ENCODE measurements at regions not wholly inside any gene's neighbourhood (a gene's known extent, or its start where the extent isn't known, plus 50 kb on each side); places are given as distances from the start of the nearest gene placed in this dataset.

DNA sequence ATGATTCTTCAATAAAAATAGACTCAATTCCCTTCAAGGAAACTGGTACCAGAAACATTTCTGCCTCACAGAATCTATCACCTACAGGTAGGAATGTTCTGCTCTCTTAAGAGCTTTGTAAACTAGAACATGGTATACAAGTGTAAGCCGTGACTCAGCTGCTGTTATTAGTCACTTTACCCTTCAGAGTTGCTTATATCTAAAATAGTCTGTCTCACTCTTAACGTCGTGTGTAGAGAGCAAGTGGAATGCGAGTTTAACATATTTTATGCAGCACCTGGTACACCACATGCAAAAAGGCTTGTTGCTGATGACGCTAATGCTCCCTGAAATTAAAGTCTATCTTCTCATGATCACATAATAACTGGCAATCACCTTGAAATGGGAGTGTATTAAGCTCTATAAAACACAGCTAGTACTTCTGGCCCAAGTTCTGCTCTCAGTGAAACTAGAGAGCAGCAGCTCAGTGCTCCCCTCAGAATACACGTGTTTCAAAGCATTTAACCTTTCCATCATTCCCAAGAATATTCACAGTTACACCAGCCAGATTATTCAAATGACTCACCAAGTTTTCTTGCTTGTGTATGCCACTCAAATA lies 420.0 kb downstream of the ZEB2 start:
- ChIA-PET POLR2A (no interaction called here), CTCF (no interaction called here)
- no peak overlapping the region for H3K27ac Mint-ChIP-seq
- no peaks in the 10 kb centered on the region for H3K27me3 Mint-ChIP-seq (ENCODE audit: low read depth)
- peaks cover 7% of the 10 kb centered on the region for H3K36me3 Mint-ChIP-seq (ENCODE audit: low read depth)
- no peaks in the 10 kb centered on the region for H3K4me1 Mint-ChIP-seq (ENCODE audit: low read depth)
- no peak overlapping the region for H3K4me3 Mint-ChIP-seq
- ATAC-seq (no peak), DNase-seq (no peak)
- peaks cover 8% of the 10 kb centered on the region for H3K9me3 Mint-ChIP-seq (ENCODE audit: insufficient read depth)

DNA sequence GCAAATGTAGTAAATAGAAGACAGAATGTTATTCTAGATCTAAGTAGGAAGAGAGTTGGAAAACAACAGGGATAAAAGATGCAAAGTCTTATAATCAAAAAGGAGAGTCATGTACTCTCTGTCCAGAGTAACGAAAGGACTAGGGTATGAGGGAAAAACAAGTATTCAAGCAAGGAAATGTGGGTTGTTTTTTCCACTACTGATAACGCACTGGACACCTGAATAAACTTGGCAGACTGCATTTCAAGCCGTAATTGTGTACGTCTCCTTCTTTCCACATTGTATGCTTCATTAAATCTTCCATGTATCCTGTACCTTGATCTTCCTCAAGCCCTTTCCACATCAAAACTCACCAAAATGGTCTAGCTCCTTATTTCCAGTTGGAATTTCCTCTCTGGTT lies 420.6 kb downstream of the ZEB2 start:
- ChIA-PET POLR2A (no interaction called here), CTCF (no interaction called here)
- H3K4me3 Mint-ChIP-seq = no peak overlapping the region
- peaks cover 8% of the 10 kb centered on the region for H3K36me3 Mint-ChIP-seq (ENCODE audit: low read depth)
- no peaks in the 10 kb centered on the region for H3K27me3 Mint-ChIP-seq (ENCODE audit: low read depth)
- no peaks in the 10 kb centered on the region for H3K4me1 Mint-ChIP-seq (ENCODE audit: low read depth)
- peaks cover 14% of the 10 kb centered on the region for H3K9me3 Mint-ChIP-seq (ENCODE audit: insufficient read depth)
- DNase-seq = no peak
- H3K27ac Mint-ChIP-seq = no peak overlapping the region
- ATAC-seq = no peak

DNA sequence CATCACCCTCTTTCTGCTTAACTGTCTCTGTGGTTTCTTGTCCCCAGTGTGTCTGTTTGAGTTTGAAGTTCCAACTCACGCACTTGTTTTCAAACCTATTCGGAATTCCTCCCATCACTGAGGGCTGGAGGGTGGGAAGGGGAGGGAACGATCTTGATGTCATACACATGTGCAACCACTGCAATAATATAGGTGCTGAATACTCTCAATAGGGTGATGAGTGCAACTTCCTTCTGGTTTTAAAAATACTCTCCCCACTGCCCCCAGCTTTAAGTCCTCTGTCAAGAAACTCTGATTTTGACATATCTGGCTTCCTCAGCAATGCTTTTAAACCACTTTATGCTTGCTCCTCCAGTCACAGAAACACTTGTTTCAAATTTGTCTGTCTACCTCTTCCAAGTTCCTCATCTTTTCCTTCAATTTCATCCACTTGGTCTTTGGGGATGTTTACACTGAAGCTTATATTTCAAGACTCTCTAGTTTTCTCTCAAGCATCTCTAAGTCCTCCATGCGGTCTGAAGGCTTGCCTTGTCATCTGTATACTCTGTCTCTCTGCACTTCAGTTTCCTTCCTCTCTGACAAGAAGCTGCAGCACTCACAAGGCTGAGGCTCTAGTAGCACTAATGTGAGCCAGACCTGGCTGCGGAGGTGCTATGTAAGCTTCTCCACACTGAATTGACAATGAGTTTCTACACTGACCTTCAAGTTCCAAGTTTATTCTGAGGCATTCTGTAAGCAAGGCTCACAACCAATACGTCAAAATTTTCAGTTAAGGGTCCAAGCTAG lies 422.3 kb downstream of the ZEB2 start:
- Mint-ChIP-seq H3K4me3 (no peak overlapping the region), H3K27ac (no peak overlapping the region), H3K36me3 (ENCODE audit: low read depth) (peaks cover 8% of the 10 kb centered on the region), H3K9me3 (ENCODE audit: insufficient read depth) (peaks cover 20% of the 10 kb centered on the region), H3K27me3 (ENCODE audit: low read depth) (no peaks in the 10 kb centered on the region), H3K4me1 (ENCODE audit: low read depth) (no peaks in the 10 kb centered on the region)
- ATAC-seq (no peak), DNase-seq (no peak)
- POLR2A ChIA-PET = no interaction called here
- CTCF ChIA-PET = no interaction called here

GRCh38 chr2:144096531-144096930 lies 423.4 kb downstream of the ZEB2 start:
- DNase-seq (no peak), ATAC-seq (no peak)
- Mint-ChIP-seq H3K27ac (no peak overlapping the region), H3K36me3 (ENCODE audit: low read depth) (peaks cover 8% of the 10 kb centered on the region), H3K9me3 (ENCODE audit: insufficient read depth) (peaks cover 20% of the 10 kb centered on the region), H3K4me3 (no peak overlapping the region), H3K27me3 (ENCODE audit: low read depth) (no peaks in the 10 kb centered on the region), H3K4me1 (ENCODE audit: low read depth) (no peaks in the 10 kb centered on the region)
- POLR2A ChIA-PET = no interaction called here
- CTCF ChIA-PET = no interaction called here

GRCh38 chr2:144094408-144095151 lies 425.3 kb downstream of the ZEB2 start:
- ATAC-seq = no peak
- CTCF ChIA-PET = no interaction called here
- no peaks in the 10 kb centered on the region for H3K4me1 Mint-ChIP-seq (ENCODE audit: low read depth)

GRCh38 chr2:144091622-144092021 lies 428.3 kb downstream of the ZEB2 start:
- Mint-ChIP-seq H3K36me3 (ENCODE audit: low read depth) (peaks cover 8% of the 10 kb centered on the region), H3K4me3 (no peak overlapping the region), H3K27me3 (ENCODE audit: low read depth) (no peaks in the 10 kb centered on the region), H3K27ac (no peak overlapping the region), H3K9me3 (ENCODE audit: insufficient read depth) (peaks cover 20% of the 10 kb centered on the region), H3K4me1 (ENCODE audit: low read depth) (no peaks in the 10 kb centered on the region)
- POLR2A ChIA-PET = no interaction called here
- ATAC-seq (no peak), DNase-seq (no peak)
- CTCF ChIA-PET = no interaction called here

More at GRCh38 chr2:144094408-144095151, 425.3 kb downstream of the ZEB2 start:
- Mint-ChIP-seq H3K36me3 (ENCODE audit: low read depth) (peaks cover 8% of the 10 kb centered on the region), H3K27me3 (ENCODE audit: low read depth) (no peaks in the 10 kb centered on the region), H3K27ac (no peak overlapping the region), H3K9me3 (ENCODE audit: insufficient read depth) (peaks cover 20% of the 10 kb centered on the region), H3K4me3 (no peak overlapping the region)
- no peak for DNase-seq
- POLR2A ChIA-PET = no interaction called here

DNA sequence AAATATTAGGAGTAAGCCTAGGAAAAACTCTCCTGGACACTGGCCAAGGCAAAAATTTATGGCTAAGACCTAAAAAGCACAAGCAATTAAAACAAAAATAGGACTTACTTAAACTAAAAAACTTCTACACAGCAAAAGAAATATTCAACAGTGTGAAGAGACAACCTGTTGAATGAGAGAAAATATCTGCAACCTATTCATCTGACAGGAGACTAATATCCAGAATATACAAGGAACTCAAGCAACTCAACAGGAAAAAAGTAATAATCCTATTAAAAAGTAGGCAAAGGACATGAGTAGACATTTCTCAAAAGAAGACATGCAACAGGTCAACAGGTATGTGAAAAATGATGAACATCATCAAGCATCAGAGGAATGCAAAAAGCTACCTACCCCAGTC lies 431.1 kb downstream of the ZEB2 start:
- Mint-ChIP-seq H3K9me3 (ENCODE audit: insufficient read depth) (peaks cover 2% of the 10 kb centered on the region), H3K4me3 (no peak overlapping the region), H3K27ac (no peak overlapping the region), H3K27me3 (ENCODE audit: low read depth) (no peaks in the 10 kb centered on the region), H3K4me1 (ENCODE audit: low read depth) (no peaks in the 10 kb centered on the region), H3K36me3 (ENCODE audit: low read depth) (peaks cover under 1% of the 10 kb centered on the region)
- ATAC-seq = no peak
- DNase-seq = no peak
- POLR2A ChIA-PET = no interaction called here
- CTCF ChIA-PET = no interaction called here

- no peak overlapping the region for H3K4me3 Mint-ChIP-seq
- POLR2A ChIA-PET = no interaction called here
- no peak for DNase-seq
- no peaks in the 10 kb centered on the region for H3K4me1 Mint-ChIP-seq (ENCODE audit: low read depth)
- ATAC-seq = no peak
- no peaks in the 10 kb centered on the region for H3K27me3 Mint-ChIP-seq (ENCODE audit: low read depth)
- peaks cover 3% of the 10 kb centered on the region for H3K36me3 Mint-ChIP-seq (ENCODE audit: low read depth)
- CTCF ChIA-PET = interaction anchor here (0.6 kb wide), 1 partner anchor 624 kb away, joined by 4 read pairs; no protein-coding TSS in a partner anchor
- no peak overlapping the region for H3K27ac Mint-ChIP-seq
- no peaks in the 10 kb centered on the region for H3K9me3 Mint-ChIP-seq (ENCODE audit: insufficient read depth)
Observed at GRCh38 chr2:144086965-144087364, 433.0 kb downstream of the ZEB2 start.

DNA sequence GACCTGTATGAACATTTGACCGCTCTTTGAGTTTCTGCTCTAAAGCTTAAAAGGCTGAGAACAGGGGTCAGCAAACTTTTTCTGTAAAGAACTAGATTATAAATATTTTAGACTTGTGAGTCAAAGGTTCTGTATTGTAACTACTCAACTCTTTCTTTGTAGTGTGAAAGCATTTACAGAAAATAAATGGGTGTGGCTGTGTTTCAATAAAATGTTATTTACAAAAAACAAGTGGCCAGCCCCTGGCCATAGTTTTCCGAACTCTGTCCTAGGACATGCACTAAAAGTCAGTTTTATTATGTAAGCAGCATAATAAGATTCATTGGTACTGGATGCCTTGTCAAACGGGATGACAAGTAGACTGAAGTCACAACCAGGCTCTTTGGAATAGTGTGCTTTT lies 434.9 kb downstream of the ZEB2 start:
- H3K36me3 Mint-ChIP-seq (ENCODE audit: low read depth) = peaks cover 3% of the 10 kb centered on the region
- H3K4me3 Mint-ChIP-seq = no peak overlapping the region
- no peaks in the 10 kb centered on the region for H3K27me3 Mint-ChIP-seq (ENCODE audit: low read depth)
- no peaks in the 10 kb centered on the region for H3K9me3 Mint-ChIP-seq (ENCODE audit: insufficient read depth)
- DNase-seq = no peak
- H3K27ac Mint-ChIP-seq = no peak overlapping the region
- ChIA-PET POLR2A (no interaction called here), CTCF (no interaction called here)
- no peaks in the 10 kb centered on the region for H3K4me1 Mint-ChIP-seq (ENCODE audit: low read depth)
- no peak for ATAC-seq

DNA sequence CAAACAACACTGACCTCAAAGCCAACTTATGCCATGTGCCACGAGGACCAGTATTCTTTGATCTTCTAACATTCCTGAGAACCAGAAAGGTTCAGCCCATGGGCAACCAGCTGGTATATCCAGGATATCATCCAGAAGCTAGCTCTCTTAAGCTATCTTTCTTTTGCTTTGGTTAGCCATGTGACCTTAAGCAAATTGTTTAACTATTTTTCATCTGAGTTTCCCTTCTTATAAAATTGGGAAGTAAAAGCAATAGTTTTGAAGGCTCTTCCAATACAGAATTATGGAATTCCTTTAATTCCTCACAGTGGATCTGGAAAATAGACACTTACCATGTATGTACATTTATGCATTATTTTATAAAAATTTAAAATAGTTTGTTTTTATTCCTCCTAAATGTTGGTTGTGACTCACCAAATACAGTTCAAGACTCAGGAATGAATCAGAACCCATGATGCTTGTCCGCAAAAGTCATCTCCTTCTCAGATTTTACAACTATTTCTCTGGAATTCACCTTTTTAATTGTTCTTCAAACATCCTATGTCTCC lies 435.7 kb downstream of the ZEB2 start:
- ATAC-seq = no peak
- Mint-ChIP-seq H3K27ac (no peak overlapping the region), H3K4me3 (no peak overlapping the region), H3K9me3 (ENCODE audit: insufficient read depth) (no peaks in the 10 kb centered on the region), H3K27me3 (ENCODE audit: low read depth) (no peaks in the 10 kb centered on the region), H3K4me1 (ENCODE audit: low read depth) (no peaks in the 10 kb centered on the region), H3K36me3 (ENCODE audit: low read depth) (peaks cover 3% of the 10 kb centered on the region)
- POLR2A ChIA-PET = no interaction called here
- CTCF ChIA-PET = no interaction called here
- no peak for DNase-seq

GRCh38 chr2:144083211-144083610 lies 436.7 kb downstream of the ZEB2 start:
- POLR2A ChIA-PET = no interaction called here
- CTCF ChIA-PET = no interaction called here
- peaks cover 3% of the 10 kb centered on the region for H3K36me3 Mint-ChIP-seq (ENCODE audit: low read depth)
- H3K4me3 Mint-ChIP-seq = no peak overlapping the region
- H3K27ac Mint-ChIP-seq = no peak overlapping the region
- H3K27me3 Mint-ChIP-seq (ENCODE audit: low read depth) = no peaks in the 10 kb centered on the region
- H3K9me3 Mint-ChIP-seq (ENCODE audit: insufficient read depth) = no peaks in the 10 kb centered on the region
- DNase-seq = no peak
- H3K4me1 Mint-ChIP-seq (ENCODE audit: low read depth) = no peaks in the 10 kb centered on the region
- no peak for ATAC-seq

DNA sequence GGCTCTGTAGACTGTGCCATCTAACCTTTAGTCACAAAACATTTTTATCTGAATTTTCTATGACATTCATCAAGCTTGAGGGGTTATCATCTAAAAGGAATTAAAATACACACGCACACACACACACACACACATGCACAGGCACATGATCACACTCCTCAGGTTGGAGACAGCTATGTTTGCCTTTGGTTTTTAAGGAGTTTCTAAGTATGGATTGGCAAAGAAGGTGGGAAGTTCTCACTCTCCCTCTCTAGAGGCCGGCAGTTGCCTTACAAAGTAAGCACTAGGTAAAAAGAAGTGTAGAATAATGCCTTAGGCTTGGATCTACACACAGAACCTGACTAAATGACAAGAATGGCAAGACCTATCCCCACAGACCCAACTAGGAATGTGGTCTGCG lies 437.1 kb downstream of the ZEB2 start:
- CTCF ChIA-PET = no interaction called here
- H3K27me3 Mint-ChIP-seq (ENCODE audit: low read depth) = no peaks in the 10 kb centered on the region
- no peak for ATAC-seq
- no peak overlapping the region for H3K27ac Mint-ChIP-seq
- peaks cover 3% of the 10 kb centered on the region for H3K36me3 Mint-ChIP-seq (ENCODE audit: low read depth)
- H3K9me3 Mint-ChIP-seq (ENCODE audit: insufficient read depth) = no peaks in the 10 kb centered on the region
- POLR2A ChIA-PET = no interaction called here
- H3K4me3 Mint-ChIP-seq = no peak overlapping the region
- no peak for DNase-seq
- no peaks in the 10 kb centered on the region for H3K4me1 Mint-ChIP-seq (ENCODE audit: low read depth)
